Posterior vena cava (tissue), 2 donors: ENCODE measurements at regions not wholly inside any gene's neighbourhood (a gene's known extent, or its start where the extent isn't known, plus 50 kb on each side); places are given as distances from the start of the nearest gene placed in this dataset.

Experiments used
- DNase-seq: peaks from one replicate; pipeline ENCODE4 v3.0.0-alpha.2; 2020; ENCODE audit warnings: low spot score
- intact Hi-C, 2 donors: fragments of 100-400 bp; cut with DNase I; formaldehyde crosslinking; loops; one replicate each; pipeline versions ENCODE4 v1.14.1 to v1.14.2; 2022 to 2023
- donor health status: DM: yes; HTN: yes; CAD: no.
- donor health status: DM: yes; HTN: yes; CAD: no.

DNA sequence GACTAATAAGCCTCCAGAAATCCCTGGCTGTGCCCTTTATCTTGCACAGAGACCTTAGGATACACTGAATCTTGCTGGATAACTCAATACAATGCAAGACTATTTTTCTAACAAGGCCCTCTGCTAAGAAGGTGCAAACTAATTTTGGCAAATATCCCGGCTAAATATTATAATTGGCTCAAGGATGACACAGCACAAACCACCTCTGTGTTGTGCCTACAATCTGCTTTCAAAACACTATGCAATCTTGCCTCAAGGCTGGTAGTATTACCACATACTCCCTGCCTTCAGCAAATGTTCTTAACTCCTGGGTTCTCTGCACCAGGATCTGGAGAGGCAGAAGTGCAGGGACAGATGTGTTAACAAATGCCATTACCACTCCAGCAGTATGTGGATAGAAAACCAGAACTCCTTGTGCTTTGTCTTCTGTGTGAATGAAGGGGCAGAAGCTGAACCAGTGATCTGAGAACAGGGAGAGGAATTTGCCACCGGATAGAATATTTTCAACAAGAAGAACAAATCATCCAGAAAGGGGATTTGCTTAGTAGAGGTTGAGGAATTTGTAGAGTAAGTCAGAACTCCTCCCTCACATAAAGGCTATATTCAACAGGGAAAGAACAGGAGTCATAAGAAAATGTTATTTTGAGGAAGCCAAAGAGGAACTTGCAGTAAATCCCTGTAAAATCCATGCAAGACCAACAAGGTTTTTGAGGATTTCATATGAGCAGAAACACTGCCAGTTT, 74.1 kb upstream of the SLC4A11 start:
- intact Hi-C loops: no loop called here

DNA sequence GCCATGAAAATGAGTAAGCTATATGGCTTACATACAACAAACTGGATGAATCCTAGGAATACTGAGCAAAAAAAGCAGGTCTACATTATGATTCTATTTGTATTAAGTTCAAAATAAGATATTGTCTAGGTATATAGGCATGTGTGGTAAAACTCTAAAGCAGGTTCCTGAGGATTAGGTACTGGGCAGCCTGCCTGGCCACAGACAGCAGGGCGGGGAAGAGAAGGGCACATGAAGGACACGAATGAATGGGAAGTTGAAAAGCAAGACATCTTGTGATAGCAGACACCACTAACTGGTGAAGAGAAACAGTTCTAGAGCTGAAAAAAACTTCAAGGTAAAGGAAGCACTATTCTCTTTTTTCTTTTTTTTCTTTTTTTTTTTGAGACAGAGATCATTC, 72.6 kb upstream of the SLC4A11 start:
- DNase-seq: no peak
- intact Hi-C loops: no loop called here

More for the DNA sequence above, 74.1 kb upstream of the SLC4A11 start:
- no peak for DNase-seq

DNA sequence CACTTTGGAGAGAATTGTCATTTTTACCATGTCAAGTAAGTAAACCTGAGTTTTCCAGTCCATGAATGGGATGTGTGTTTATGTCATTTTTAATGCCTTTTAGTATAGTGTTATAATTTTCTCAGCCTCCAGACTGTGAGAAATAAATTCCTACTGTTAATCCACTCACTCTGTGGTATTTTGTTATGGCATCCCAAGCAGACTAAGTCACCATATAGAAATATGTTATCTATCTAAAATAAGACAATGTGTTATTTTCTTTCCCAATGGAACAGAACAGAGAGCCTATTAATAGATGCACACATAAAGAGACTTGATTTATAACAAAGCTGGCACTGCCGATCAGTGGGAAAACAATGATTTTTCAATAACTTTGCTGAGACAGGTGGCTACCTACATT, 70.2 kb upstream of the SLC4A11 start:
- intact Hi-C loops: no loop called here

DNA sequence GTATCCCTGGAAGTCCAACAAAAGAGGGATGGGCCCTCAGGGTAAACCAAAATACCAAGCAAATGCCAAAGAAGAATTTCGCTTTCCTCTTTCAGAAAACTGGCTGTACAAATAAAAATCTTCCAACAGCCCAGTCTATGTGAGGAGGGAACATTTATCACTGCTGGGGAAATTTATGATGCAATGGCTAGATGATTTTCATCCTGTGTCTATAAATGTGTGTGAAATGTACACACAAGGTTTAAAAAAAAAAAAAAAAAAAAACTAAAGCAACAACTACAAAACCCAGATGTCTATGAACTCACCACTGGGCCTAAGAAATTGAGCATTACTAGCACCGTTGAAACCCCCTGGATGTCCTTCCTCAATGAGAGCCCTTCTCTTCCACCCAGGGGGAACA, 68.7 kb upstream of the SLC4A11 start:
- intact Hi-C loops: no loop called here
- DNase-seq: no peak

More for the DNA sequence above, 70.2 kb upstream of the SLC4A11 start:
- no peak for DNase-seq

GRCh38 chr20:3307078-3307477, 68.1 kb upstream of the SLC4A11 start:
- no peak for DNase-seq
- intact Hi-C loops: no loop called here

GRCh38 chr20:3306068-3306467, 67.1 kb upstream of the SLC4A11 start:
- intact Hi-C loops: no loop called here
- no peak for DNase-seq

GRCh38 chr20:3304456-3304855, 65.5 kb upstream of the SLC4A11 start:
- intact Hi-C loops: no loop called here
- DNase-seq: no peak

DNA sequence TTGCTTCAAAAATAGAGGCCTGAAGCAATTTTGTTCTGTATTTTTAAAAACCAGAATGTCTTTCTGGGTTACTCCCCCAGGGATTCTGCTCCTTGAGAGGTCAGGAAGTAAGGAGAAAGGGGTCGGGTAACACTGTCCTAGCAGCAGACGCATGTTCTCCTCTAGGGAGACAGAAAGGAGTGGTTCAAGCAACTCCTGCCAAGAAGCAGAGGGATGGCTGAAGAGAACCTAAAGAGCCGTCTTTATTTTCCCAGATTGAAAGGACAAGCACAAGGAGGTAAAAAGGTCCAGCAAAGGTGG, 58.0 kb upstream of the SLC4A11 start:
- DNase-seq: no peak
- intact Hi-C loops: no loop called here

- no peak for DNase-seq
- intact Hi-C loops: no loop called here
Measured at GRCh38 chr20:3296261-3297078, 57.5 kb upstream of the SLC4A11 start.
